Ovary (tissue), 3 donors: ENCODE measurements at regions not wholly inside any gene's neighbourhood (a gene's known extent, or its start where the extent isn't known, plus 50 kb on each side); places are given as distances from the start of the nearest gene placed in this dataset.

ENCODE experiments used
- EP300 ChIP-seq: sonication (generic); formaldehyde crosslinking; IDR thresholded peaks from one replicate; pipeline ENCODE4 v1.6.1; 2017; ENCODE audit warnings: antibody characterized with exemption
- POLR2A ChIP-seq: fragments of 450-650 bp; IDR thresholded peaks from one replicate; pipeline ENCODE4 v1.6.1; 2017; ENCODE audit warnings: antibody characterized with exemption, mild to moderate bottlenecking, moderate library complexity
- TF ChIP-seq, protein P1 (sequence below), 3 donors: fragments of 450-650 bp in 2 of 3; fragments of 200-600 bp in 1 of 3; IDR thresholded peaks; one replicate each; pipeline versions ENCODE4 v1.5.1 to v1.8.0; 2016 to 2022; ENCODE audit warnings: antibody characterized with exemption in 3 of 3, mild to moderate bottlenecking in 1 of 3
- donor health status: DM: no; HTN: no; CAD: no.

DNA sequence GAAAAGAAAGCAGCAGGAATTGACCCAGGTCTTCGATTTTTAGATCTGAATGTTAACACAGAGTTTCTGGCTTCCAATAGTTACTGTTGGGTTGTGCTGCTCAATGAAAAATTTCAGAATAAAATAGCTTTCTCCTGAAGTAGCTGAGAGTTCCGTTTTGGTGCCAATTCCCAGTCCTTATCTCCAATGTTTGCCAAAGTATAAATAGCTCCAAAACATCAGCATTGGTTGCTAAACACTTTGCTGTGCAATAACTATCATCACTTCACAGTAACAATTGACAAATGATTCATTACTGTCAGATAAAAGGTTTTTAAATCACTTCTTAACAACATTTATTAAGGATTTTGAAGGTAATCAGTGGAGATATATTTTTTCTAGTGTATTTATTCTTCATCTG lies 446.0 kb downstream of the PCDH20 start:
- TF ChIP-seq EP300 (no peak), POLR2A (no peak)
- TF ChIP-seq, protein P1, sequence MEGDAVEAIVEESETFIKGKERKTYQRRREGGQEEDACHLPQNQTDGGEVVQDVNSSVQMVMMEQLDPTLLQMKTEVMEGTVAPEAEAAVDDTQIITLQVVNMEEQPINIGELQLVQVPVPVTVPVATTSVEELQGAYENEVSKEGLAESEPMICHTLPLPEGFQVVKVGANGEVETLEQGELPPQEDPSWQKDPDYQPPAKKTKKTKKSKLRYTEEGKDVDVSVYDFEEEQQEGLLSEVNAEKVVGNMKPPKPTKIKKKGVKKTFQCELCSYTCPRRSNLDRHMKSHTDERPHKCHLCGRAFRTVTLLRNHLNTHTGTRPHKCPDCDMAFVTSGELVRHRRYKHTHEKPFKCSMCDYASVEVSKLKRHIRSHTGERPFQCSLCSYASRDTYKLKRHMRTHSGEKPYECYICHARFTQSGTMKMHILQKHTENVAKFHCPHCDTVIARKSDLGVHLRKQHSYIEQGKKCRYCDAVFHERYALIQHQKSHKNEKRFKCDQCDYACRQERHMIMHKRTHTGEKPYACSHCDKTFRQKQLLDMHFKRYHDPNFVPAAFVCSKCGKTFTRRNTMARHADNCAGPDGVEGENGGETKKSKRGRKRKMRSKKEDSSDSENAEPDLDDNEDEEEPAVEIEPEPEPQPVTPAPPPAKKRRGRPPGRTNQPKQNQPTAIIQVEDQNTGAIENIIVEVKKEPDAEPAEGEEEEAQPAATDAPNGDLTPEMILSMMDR (IDR thresholded peaks at IDR 0.05) = no peak
